ENCODE measurements at regions not wholly inside any gene's neighbourhood (a gene's known extent, or its start where the extent isn't known, plus 50 kb on each side); places are given as distances from the start of the nearest gene placed in this dataset.
"Not testable (repeated sequence)": the region's sequence is repeated elsewhere in the genome, so short reads cannot be mapped to it uniquely, and the experiment has no call there.

GRCh38 chr3:82584415-82584814 is 823.0 kb upstream of the GBE1 start:
- not testable (repeated sequence) for TF ChIP-seq EZH2 (IDR thresholded peaks at IDR 0.05; ENCODE audit: insufficient read depth, poor library complexity, severe bottlenecking); EZH2phosphoT487 (IDR thresholded peaks at IDR 0.05; ENCODE audit: insufficient read depth, low read depth)
